ENCODE measurements at regions not wholly inside any gene's neighbourhood (a gene's known extent, or its start where the extent isn't known, plus 50 kb on each side); places are given as distances from the start of the nearest gene placed in this dataset.

- Histone ChIP-seq H3K4me2 (ENCODE audit: insufficient read depth, low read length) (no peak overlapping the region), H4K20me1 (replicated peaks; ENCODE audit: control insufficient read depth, insufficient read depth, low read length) (no peaks in the 10 kb centered on the region), H3K27ac (ENCODE audit: extremely low read depth, low read depth, low read length) (no peak overlapping the region), H3K27me3 (ENCODE audit: control insufficient read depth in 2 of 2, insufficient read depth in 2 of 2, low read length in 2 of 2) (no peaks in the 10 kb centered on the region), H3K36me3 (ENCODE audit: control insufficient read depth, insufficient read depth, low read length) (no peaks in the 10 kb centered on the region), H3K4me1 (replicated peaks in 1 of 2; ENCODE audit: control insufficient read depth in 2 of 2, insufficient read depth in 2 of 2, low read length in 2 of 2) (no peaks in the 10 kb centered on the region), H3K9ac (ENCODE audit: insufficient read depth in 1 of 2, low read depth in 2 of 2, low read length in 2 of 2) (no peak overlapping the region), H3K9me3 (replicated peaks; ENCODE audit: control insufficient read depth, insufficient read depth, low read depth, low read length) (no peaks in the 10 kb centered on the region), H3K4me3 (no peak overlapping the region), H2AFZ (ENCODE audit: low read depth, low read length) (no peak overlapping the region), H3K79me2 (ENCODE audit: control insufficient read depth, insufficient read depth, low read length) (no peaks in the 10 kb centered on the region), H3K9me1 (ENCODE audit: control insufficient read depth, insufficient read depth, low read length) (no peaks in the 10 kb centered on the region)
- no peak for FAIRE-seq
- ChIA-PET CTCF (ENCODE audit: low intra/inter-chr PET ratio) (no interaction called here), POLR2A (no interaction called here)
- no peak for ATAC-seq
- no TSS peak for BruUV-seq (replicated peaks)
- in situ Hi-C loops (cut with MboI), result no loop called here
- WGBS (ENCODE audit: insufficient coverage, low coverage, missing lambda C conversion rate), result 0% methylated on average over 1 of the region's 1 CpG
- no peak for DNase-seq (ENCODE audit: extremely low read depth in 1 of 4, low spot score in 3 of 4)
- intact Hi-C loops (cut with micrococcal nuclease), result no loop called here
- TF ChIP-seq ZNF609 (CRISPR knock-in tag; IDR thresholded peaks at IDR 0.05; ENCODE audit: borderline replicate concordance) (no peak), JUND (IDR thresholded peaks at IDR 0.05; ENCODE audit: borderline replicate concordance, low read depth, low read length) (no peak), JUND (tag; IDR thresholded peaks at IDR 0.05; ENCODE audit: borderline replicate concordance, low read depth, low read length) (no peak), MLX (CRISPR knock-in tag; conservative IDR thresholded peaks at IDR 0.05) (no peak), CREB1 (IDR thresholded peaks at IDR 0.05) (no peak), CREB1 (CRISPR knock-in tag; IDR thresholded peaks at IDR 0.05) (no peak), ZNF696 (CRISPR knock-in tag; conservative IDR thresholded peaks at IDR 0.05) (no peak), PHTF2 (CRISPR knock-in tag; IDR thresholded peaks at IDR 0.05) (no peak), TAF15 (IDR thresholded peaks at IDR 0.05; ENCODE audit: low read depth, low read length) (no peak), HMGN3 (IDR thresholded peaks at IDR 0.05; ENCODE audit: borderline replicate concordance, extremely low read depth, insufficient read length, low read depth, low read length) (no peak), CBX1 (IDR thresholded peaks at IDR 0.05; ENCODE audit: low read depth) (no peak), DDX20 (tag; IDR thresholded peaks at IDR 0.05; ENCODE audit: low read depth) (no peak)
- TF ChIP-seq, protein P1, sequence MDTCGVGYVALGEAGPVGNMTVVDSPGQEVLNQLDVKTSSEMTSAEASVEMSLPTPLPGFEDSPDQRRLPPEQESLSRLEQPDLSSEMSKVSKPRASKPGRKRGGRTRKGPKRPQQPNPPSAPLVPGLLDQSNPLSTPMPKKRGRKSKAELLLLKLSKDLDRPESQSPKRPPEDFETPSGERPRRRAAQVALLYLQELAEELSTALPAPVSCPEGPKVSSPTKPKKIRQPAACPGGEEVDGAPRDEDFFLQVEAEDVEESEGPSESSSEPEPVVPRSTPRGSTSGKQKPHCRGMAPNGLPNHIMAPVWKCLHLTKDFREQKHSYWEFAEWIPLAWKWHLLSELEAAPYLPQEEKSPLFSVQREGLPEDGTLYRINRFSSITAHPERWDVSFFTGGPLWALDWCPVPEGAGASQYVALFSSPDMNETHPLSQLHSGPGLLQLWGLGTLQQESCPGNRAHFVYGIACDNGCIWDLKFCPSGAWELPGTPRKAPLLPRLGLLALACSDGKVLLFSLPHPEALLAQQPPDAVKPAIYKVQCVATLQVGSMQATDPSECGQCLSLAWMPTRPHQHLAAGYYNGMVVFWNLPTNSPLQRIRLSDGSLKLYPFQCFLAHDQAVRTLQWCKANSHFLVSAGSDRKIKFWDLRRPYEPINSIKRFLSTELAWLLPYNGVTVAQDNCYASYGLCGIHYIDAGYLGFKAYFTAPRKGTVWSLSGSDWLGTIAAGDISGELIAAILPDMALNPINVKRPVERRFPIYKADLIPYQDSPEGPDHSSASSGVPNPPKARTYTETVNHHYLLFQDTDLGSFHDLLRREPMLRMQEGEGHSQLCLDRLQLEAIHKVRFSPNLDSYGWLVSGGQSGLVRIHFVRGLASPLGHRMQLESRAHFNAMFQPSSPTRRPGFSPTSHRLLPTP (IDR thresholded peaks at IDR 0.05; ENCODE audit: borderline replicate concordance, extremely low read depth, insufficient read length), result no peak
Measured at GRCh38 chr3:82999777-83000176, 1238.3 kb upstream of the GBE1 start.
